ENCODE measurements at regions not wholly inside any gene's neighbourhood (a gene's known extent, or its start where the extent isn't known, plus 50 kb on each side); places are given as distances from the start of the nearest gene placed in this dataset.

DNA sequence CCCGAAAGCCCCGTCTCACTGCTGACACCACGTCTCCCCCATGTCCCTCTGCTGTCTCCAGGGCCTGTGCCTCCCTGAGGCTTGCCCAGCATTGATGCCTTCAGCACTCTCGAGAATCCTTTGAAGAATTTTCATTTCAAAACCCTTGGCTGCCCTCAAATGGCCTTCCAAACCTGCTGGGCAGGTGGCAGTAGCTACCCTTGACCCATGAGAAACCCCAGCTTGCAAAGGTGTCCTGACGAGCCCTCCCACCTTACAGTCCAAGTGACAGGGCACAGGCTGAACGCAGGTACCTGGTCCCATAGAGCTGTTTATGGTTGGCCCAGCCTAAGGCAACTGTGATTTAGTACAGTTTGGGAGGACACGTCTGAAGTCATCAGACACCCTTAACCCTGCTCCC is 97.2 kb upstream of the SPIN1 start:
- TF ChIP-seq POLR2A (IDR thresholded peaks at IDR 0.05; ENCODE audit: low read depth, low read length), result no peak
- no peak for TF ChIP-seq POLR2AphosphoS5 (IDR thresholded peaks at IDR 0.05; ENCODE audit: low read depth, low read length)

All from GM12892 (cell line).